Fibroblast of skin of left quadriceps (primary cell): ENCODE measurements at regions not wholly inside any gene's neighbourhood (a gene's known extent, or its start where the extent isn't known, plus 50 kb on each side); places are given as distances from the start of the nearest gene placed in this dataset.
"Not testable (repeated sequence)": the region's sequence is repeated elsewhere in the genome, so short reads cannot be mapped to it uniquely, and the experiment has no call there.

Source experiments
- DNase-seq, 2 experiments: peaks; one replicate each; pipeline ENCODE4 v3.0.0-alpha.2; 2013; ENCODE audit warnings: low read depth in 2 of 2

DNA sequence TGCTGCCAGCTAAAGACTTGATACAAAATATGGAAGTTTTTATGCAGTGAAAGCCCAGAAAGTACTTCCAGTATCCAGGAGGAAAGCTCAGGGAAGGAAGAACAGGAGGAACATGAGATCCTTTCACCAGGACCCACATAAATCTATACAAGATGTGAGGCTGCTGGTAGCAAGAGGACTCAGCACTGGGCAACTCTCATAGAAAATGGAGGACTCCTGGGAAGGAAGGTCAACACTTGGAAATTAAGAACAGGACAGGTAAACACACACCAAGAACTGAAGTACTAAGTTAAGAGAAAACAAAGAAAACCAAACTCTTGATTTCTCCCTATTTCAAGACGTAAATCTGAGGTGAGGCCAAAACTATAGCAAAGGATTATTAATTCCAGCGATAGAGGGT lies 220.5 kb upstream of the HSF2 start:
- no peak for DNase-seq

DNA sequence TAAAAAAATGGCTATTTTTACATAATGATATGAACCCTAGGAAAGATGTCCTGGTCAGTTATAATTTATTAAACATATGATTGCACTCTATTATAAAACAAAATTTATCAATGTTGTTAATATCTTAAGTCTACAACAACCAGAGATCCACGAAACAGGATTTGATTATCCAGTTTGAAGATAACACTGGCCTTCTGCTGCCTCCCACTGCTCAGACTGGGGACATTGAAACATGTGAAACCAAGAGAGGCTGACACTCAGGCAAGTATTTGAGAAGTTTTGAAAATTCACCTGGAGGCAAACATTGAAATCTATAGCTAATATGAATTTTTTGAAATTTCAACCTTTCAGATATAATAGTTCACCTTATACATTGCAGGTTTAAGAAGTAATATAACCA lies 219.3 kb upstream of the HSF2 start:
- no peak for DNase-seq

DNA sequence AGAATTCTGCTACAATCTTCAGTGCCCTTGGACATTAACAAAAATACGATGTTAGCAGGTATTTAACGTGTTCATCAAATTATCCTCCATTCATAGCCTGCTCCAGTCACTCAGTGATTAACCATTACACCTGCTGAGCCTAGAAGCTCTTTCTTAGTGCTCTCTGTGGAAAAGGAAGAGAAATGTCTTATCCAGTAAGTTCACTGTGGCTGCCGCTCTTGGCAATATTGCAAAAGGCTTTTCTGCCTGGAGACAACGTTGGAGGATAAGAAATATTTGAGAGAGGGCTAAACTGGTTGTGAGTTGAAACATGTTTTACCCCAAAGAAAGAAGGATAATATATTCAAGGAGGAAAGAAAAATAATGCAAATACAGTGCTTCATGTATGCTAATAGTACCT lies 217.4 kb upstream of the HSF2 start:
- no peak for DNase-seq

GRCh38 chr6:122184401-122184827 lies 215.0 kb upstream of the HSF2 start:
- peak; percentile 10 to 11 for DNase-seq

DNA sequence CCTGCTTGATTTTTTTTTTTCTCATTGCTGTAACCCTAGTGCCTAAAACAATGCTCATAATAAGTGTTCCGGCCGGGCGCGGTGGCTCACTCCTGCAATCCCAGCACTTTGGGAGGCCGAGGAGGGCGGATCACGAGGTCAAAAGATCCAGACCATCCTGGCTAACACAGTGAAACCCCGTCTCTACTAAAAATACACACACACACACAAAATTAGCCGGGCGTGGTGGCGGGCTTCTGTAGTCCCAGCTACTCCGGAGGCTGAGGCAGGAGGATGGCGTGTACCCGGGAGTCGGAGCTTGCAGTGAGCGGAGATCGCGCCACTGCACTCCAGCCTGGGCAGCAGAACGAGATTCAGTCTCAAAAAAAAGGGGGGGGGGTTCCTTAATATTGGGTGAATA lies 214.0 kb upstream of the HSF2 start:
- not testable (repeated sequence) for DNase-seq

GRCh38 chr6:122187186-122187585 lies 212.3 kb upstream of the HSF2 start:
- no peak for DNase-seq

GRCh38 chr6:122198922-122199321 lies 200.5 kb upstream of the HSF2 start:
- no peak for DNase-seq

DNA sequence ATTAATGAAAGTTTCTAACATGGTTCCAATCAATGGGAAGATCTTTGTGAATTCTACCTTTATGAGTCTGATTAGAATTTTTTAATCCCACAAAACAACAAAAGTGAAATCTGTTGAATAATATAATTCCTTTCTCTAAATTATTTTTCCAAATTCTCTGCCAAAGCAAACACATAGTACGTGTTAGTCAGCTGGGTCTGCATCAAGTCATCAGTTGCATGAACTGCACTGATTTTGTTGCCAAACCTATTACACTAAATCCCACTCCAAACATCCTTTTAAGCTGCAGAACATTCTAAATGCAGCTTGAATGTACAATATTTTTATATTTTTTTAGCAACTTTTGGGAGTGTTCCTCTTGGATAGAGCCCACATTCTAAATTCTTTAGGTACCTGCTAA lies 199.0 kb upstream of the HSF2 start:
- no peak for DNase-seq

- DNase-seq: no peak
Observed at GRCh38 chr6:122202576-122203137, 196.8 kb upstream of the HSF2 start.

DNA sequence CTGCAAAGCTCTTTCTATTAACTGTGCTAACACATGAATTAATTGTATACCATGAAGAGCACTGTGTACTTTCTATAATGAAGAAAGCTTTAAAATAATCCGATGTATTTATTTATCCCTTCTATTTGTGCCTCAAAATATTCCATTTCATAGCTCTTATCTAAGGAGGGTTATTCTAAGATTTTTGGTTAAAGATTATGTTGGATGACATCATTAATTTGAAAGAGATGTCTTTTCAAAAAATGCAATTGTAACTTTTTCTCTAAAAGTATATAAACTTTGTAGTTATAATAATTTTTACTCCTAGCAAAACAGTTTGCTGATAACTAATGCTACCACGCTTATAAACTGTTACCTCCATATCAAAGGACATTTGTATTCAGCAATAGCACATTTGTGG lies 192.4 kb upstream of the HSF2 start:
- no peak for DNase-seq

DNA sequence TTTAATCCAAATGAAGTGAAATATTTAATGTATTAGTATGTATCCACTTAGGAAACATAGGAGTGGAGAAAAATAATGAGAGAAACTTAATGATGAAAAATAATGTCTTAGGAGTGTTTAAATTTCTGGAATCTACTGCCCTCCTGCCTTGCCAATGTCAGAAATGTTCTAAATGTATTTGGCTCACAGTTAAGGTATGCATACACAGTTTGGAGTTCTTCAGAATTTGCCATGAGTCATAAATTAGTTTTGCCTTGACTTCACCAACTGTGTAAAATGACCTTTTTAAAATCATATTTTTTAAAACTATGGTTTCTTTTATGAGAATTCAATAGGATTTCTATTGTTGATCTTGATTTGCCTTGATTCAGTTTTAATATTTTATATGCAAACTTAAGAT lies 191.7 kb upstream of the HSF2 start:
- DNase-seq: no peak

- no peak for DNase-seq
Observed at GRCh38 chr6:122214605-122215318, 184.7 kb upstream of the HSF2 start.

DNA sequence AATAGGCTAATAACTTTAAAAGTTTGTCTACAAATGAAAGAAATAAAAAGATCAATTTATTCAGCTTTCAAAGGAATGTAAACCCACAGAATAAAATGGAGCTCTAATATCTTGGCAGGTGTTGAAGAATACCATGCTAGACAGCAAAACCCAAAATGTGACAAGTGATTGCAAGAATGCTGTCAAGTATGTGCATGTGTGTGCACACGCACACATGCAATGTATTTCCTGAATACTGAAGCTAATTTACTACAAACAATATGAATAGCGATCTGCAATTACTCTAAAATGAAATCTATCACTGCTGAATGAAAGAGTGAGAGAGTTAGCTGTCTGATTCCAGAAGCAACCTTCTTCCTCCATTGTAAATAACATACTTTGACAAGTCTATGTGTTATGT lies 179.2 kb upstream of the HSF2 start:
- no peak for DNase-seq

GRCh38 chr6:122222761-122223160 lies 176.7 kb upstream of the HSF2 start:
- no peak for DNase-seq

GRCh38 chr6:122223251-122223650 lies 176.2 kb upstream of the HSF2 start:
- DNase-seq: no peak

GRCh38 chr6:122238861-122239260 lies 160.6 kb upstream of the HSF2 start:
- DNase-seq: no peak

- DNase-seq: no peak
Observed at GRCh38 chr6:122246906-122247658, 152.4 kb upstream of the HSF2 start.

DNA sequence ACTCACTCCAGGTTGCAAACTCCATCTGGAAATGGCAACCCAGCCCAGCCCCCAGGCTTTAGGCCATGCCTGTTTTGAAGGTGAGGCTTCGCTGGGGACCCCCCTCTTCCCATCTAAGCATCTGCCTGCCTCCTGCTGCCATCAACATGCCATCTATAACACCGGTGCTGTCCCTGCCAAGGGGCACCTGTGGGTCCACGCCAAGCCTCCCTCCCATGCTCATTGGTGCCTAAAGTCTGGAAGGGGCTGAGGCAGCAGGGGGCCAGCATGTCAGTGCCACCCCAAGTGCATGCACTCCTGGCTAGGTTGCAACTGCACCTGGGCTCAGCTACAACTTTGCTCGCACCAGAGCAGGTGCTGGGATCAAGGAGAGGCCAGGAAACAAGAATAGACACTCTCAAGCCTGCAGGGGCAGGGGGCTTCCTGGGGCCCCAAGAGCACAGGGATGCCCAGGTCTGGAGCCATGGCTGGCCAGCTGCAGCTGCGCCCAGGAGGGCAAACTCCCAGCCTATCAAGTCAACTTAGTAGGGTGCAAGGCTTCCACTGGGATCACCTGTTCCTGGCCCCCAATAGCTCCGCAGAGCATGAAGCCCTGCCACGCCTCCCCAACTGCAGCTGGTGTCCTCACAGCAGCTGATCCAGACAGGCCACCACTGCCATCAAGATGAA lies 151.3 kb upstream of the HSF2 start:
- no peak for DNase-seq

DNA sequence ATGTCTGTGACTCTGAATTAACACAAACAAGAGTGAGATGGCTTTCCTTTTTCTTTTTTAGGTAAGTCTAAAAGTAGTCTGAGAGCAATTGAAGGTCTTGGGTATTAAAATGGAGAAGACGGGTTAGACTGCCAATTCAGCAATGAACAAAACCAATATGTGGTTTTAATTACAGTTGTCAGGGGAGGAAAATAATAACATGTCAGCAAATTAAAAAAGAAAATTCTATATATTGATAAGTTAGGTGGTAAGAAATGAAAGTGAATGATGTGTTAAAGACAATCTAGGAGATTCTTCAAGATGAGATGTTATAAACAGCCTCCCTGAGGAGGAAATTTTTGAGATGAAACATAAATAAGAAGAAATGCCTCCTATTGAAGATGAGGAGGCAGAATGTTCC lies 150.6 kb upstream of the HSF2 start:
- no peak for DNase-seq

DNA sequence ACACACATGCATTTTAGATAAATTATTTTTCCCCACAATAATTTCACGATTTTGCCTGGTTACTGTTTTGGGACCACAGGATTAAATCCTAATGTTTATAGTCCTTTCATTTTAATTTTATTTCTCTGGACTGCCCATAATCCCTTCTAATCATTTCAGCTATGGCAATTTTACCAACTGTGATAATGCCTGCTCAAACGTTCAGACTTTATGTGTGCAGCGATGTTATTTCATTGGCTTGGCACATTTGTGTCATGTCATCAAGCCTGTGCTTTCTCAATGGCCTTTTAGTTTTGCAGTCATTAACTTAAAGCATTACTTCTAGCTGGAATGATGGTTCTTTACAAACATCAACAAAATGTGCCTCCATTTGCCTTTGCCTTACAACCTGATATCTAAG lies 140.6 kb upstream of the HSF2 start:
- DNase-seq: no peak

DNA sequence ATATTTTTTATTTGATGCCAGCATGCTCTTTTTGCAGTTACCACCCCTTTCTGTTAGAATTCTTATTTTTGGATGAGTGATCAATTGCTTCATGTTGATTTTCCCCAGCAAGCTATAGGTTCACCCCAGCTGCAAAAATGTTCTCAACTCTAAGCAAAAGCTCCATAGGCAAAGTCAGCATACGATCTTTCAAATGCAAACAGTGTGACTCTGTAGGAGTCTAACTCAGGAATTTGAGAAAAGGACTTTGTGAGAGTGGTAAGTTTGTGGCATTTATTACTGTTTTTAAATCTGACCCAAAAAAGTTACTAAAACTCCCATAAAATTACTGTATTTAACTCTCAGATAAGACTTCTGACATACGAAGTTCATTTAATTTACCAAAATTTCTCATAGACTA lies 134.9 kb upstream of the HSF2 start:
- no peak for DNase-seq

- DNase-seq: no peak
Observed at GRCh38 chr6:122265755-122266154, 133.7 kb upstream of the HSF2 start.

GRCh38 chr6:122268394-122268793 lies 131.1 kb upstream of the HSF2 start:
- no peak for DNase-seq
